K562 (cell line): ENCODE measurements at regions not wholly inside any gene's neighbourhood (a gene's known extent, or its start where the extent isn't known, plus 50 kb on each side); places are given as distances from the start of the nearest gene placed in this dataset.

Source experiments
- CTCF ChIP-seq, 3 experiments: IDR thresholded peaks in 2 of 3; conservative IDR thresholded peaks in 1 of 3; 2 replicates each; pipeline ENCODE4 v1.5.1; 2011 to 2012; ENCODE audit warnings: low read length in 3 of 3, mild to moderate bottlenecking in 3 of 3, control low read depth in 2 of 3, improper control_type of control experiment in 1 of 3, inconsistent platforms in 1 of 3, low read depth in 1 of 3, mixed read lengths in 1 of 3, moderate library complexity in 1 of 3; ENCODE audit not compliant: insufficient read depth in 2 of 3
- EP300 ChIP-seq: IDR thresholded peaks from 2 replicates; pipeline ENCODE4 v1.6.1; 2012; ENCODE audit warnings: low read length, improper control_type of control experiment
- ERF ChIP-seq: fragments of 450-650 bp; formaldehyde crosslinking; IDR thresholded peaks from 2 replicates; pipeline ENCODE4 v1.4.0; 2020; ENCODE audit warnings: mild to moderate bottlenecking, mixed read lengths
- KAT2B ChIP-seq: IDR thresholded peaks from one replicate; pipeline ENCODE4 v1.6.1; 2012; ENCODE audit warnings: low read depth, mild to moderate bottlenecking, control low read depth, inconsistent platforms, low read length, moderate library complexity
- MAFK ChIP-seq: IDR thresholded peaks from 2 replicates; pipeline ENCODE4 v1.6.1; 2011; ENCODE audit warnings: low read length, improper control_type of control experiment
- RAD51 ChIP-seq: fragments of 450-650 bp; IDR thresholded peaks from 2 replicates; pipeline ENCODE4 v1.7.1; 2016; ENCODE audit warnings: low read depth, mild to moderate bottlenecking, borderline replicate concordance
- RBBP5 ChIP-seq: fragments of 200-600 bp; sonication (generic); IDR thresholded peaks from 2 replicates; pipeline ENCODE4 v1.6.1; 2012; ENCODE audit warnings: borderline replicate concordance, mild to moderate bottlenecking, low read length, control low read depth, inconsistent platforms; ENCODE audit not compliant: insufficient read depth, poor library complexity, severe bottlenecking
- SIN3A ChIP-seq, 2 experiments: fragments of 150-350 bp in 1 of 2; IDR thresholded peaks; 2 replicates each; pipeline ENCODE4 v1.6.1; 2011 to 2016; ENCODE audit warnings: borderline replicate concordance in 2 of 2, low read depth in 2 of 2, low read length in 2 of 2, mild to moderate bottlenecking in 2 of 2, moderate library complexity in 2 of 2; ENCODE audit not compliant: control insufficient read depth in 1 of 2
- TAF1 ChIP-seq: IDR thresholded peaks from 2 replicates; pipeline ENCODE4 v1.6.1; 2011; ENCODE audit warnings: mild to moderate bottlenecking, low read length, moderate library complexity; ENCODE audit not compliant: insufficient read depth, control insufficient read depth, severe bottlenecking; ENCODE audit errors: extremely low read depth
- TRIM28 ChIP-seq: fragments of 450-650 bp; IDR thresholded peaks from 2 replicates; pipeline ENCODE4 v1.6.1; 2017
- ZNF23 ChIP-seq: fragments of 250-450 bp; sonication (Bioruptor Pico); IDR thresholded peaks from 2 replicates; pipeline ENCODE4 v1.4.0; 2020; ENCODE audit warnings: mild to moderate bottlenecking

GRCh38 chr11:112734207-112734606 lies 227.0 kb upstream of the NCAM1 start:
- no peak for TF ChIP-seq MAFK
- no peak for TF ChIP-seq TAF1
- no peak for TF ChIP-seq RBBP5
- TF ChIP-seq EP300: no peak
- TF ChIP-seq RAD51: no peak
- no peak for TF ChIP-seq KAT2B
- TF ChIP-seq TRIM28: no peak
- no peak for TF ChIP-seq ERF (CRISPR knock-in tag)
- no peak for TF ChIP-seq CTCF (IDR thresholded peaks at IDR 0.05 in 2 of 3, conservative IDR thresholded peaks at IDR 0.05 in 1 of 3; ENCODE audit: insufficient read depth in 2 of 3, low read depth in 1 of 3, low read length in 3 of 3)
- no peak for TF ChIP-seq SIN3A (IDR thresholded peaks at IDR 0.05; ENCODE audit: borderline replicate concordance in 2 of 2, control insufficient read depth in 1 of 2, low read depth in 2 of 2, low read length in 2 of 2)
- no peak for TF ChIP-seq ZNF23 (CRISPR knock-in tag)
